ENCODE measurements at regions not wholly inside any gene's neighbourhood (a gene's known extent, or its start where the extent isn't known, plus 50 kb on each side); places are given as distances from the start of the nearest gene placed in this dataset.

GRCh38 chr11:106395716-106396349 is 318.4 kb downstream of the AASDHPPT start:
- ATAC-seq: no peak
- Histone ChIP-seq H3K27me3 (no peaks in the 10 kb centered on the region), H3K9me3 (no peaks in the 10 kb centered on the region), H3K4me3 (no peak overlapping the region), H3K27ac (no peak overlapping the region), H3K36me3 (no peaks in the 10 kb centered on the region), H3K4me1 (no peaks in the 10 kb centered on the region)
- DNase-seq: no peak
- intact Hi-C loops (cut with DNase I; ENCODE audit: low total_unique reads): no loop called here
- TF ChIP-seq POLR2A (IDR thresholded peaks at IDR 0.05): no peak
- in situ Hi-C loops (cut with MboI; ENCODE audit: low sequenced_read_pairs in 4 of 4): no loop called here

DNA sequence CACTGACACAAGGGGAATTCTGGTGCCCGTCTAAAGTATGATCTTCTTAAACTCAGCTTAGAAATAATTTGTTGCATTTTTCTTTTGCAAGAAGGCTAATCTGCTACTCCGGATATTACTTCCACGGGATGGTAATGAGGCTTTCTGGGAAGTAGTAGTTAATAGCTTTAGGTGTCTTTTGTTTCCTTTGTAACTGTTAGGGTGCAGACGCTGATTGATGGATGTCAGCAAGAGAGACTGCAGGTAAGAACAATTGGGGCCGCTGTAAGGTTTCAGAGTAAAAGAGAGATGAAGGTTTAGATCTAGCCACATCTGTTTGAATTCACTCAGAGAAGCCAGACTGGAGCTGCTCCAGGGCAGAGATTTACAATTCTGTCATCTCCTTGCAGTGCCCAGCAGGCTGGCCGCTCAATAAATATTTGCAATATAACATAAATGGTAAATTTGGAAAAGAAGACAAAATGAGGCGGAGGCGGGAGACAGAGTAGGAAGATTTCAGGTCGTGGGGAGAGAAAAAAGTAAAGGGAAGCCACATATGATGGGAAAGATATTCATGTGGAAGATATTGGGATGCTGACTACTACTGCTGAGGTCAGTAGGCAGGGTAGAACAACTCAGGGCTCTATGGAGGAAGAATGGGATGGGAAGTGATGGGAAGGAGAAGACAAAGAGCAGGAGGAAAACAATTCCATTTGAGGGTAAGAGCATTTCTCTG is 320.5 kb downstream of the AASDHPPT start:
- H3K9me3 ChIP-seq: no peaks in the 10 kb centered on the region
- DNase-seq (no peak), ATAC-seq (no peak)
- no peak overlapping the region for H3K27ac ChIP-seq
- H3K4me1 ChIP-seq: no peaks in the 10 kb centered on the region
- H3K36me3 ChIP-seq: no peaks in the 10 kb centered on the region
- in situ Hi-C loops (cut with MboI; ENCODE audit: low sequenced_read_pairs in 4 of 4): no loop called here
- H3K4me3 ChIP-seq: no peak overlapping the region
- TF ChIP-seq POLR2A (IDR thresholded peaks at IDR 0.05) (no peak), CTCF (IDR thresholded peaks at IDR 0.05 in 4 of 5, conservative IDR thresholded peaks at IDR 0.05 in 1 of 5) (no peak)
- H3K27me3 ChIP-seq: no peaks in the 10 kb centered on the region
- intact Hi-C loops (cut with DNase I; ENCODE audit: low total_unique reads): no loop called here

GRCh38 chr11:106398502-106399075 is 321.1 kb downstream of the AASDHPPT start:
- no peak for TF ChIP-seq CTCF (IDR thresholded peaks at IDR 0.05 in 4 of 5, conservative IDR thresholded peaks at IDR 0.05 in 1 of 5)
- no peak for TF ChIP-seq POLR2A (IDR thresholded peaks at IDR 0.05)
- Histone ChIP-seq H3K27ac (no peak overlapping the region), H3K27me3 (no peaks in the 10 kb centered on the region), H3K4me3 (no peak overlapping the region), H3K36me3 (no peaks in the 10 kb centered on the region), H3K4me1 (no peaks in the 10 kb centered on the region), H3K9me3 (no peaks in the 10 kb centered on the region)
- intact Hi-C loops (cut with DNase I; ENCODE audit: low total_unique reads) (no loop called here), in situ Hi-C loops (cut with MboI; ENCODE audit: low sequenced_read_pairs in 4 of 4) (no loop called here)
- no peak for ATAC-seq
- no peak for DNase-seq

- Histone ChIP-seq H3K36me3 (no peaks in the 10 kb centered on the region), H3K9me3 (no peaks in the 10 kb centered on the region), H3K27me3 (no peaks in the 10 kb centered on the region), H3K4me3 (no peak overlapping the region), H3K27ac (no peak overlapping the region), H3K4me1 (no peaks in the 10 kb centered on the region)
- peak; percentile 27 to 30 for ATAC-seq
- peak; percentile 2 to 25 for DNase-seq
- in situ Hi-C loops (cut with MboI; ENCODE audit: low sequenced_read_pairs in 4 of 4): no loop called here
- TF ChIP-seq CTCF (IDR thresholded peaks at IDR 0.05 in 4 of 5, conservative IDR thresholded peaks at IDR 0.05 in 1 of 5) (no peak), POLR2A (IDR thresholded peaks at IDR 0.05) (no peak)
- intact Hi-C loops (cut with DNase I; ENCODE audit: low total_unique reads): no loop called here
Observed at GRCh38 chr11:106399076-106399511, 321.6 kb downstream of the AASDHPPT start.

DNA sequence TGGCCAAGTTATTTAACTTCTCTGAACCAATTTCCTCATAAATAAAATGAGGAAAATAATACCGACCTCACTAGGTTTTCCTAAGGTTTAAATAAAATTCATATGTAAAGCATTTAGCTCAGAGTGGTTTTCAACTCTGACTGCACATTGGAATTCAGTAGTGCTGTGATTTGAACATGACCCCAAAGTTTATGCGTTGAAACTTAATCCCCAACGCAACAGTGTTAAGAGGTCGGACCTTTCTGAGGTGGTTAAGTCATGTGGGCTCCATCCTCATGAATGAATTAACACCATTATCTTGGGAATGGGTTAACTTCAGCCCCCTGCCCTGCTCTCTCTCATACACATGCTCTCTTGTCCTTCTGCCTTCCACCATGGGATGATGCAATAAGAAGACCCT is 322.2 kb downstream of the AASDHPPT start:
- H3K27ac ChIP-seq: no peak overlapping the region
- no peaks in the 10 kb centered on the region for H3K4me1 ChIP-seq
- no peaks in the 10 kb centered on the region for H3K27me3 ChIP-seq
- H3K36me3 ChIP-seq: no peaks in the 10 kb centered on the region
- H3K4me3 ChIP-seq: no peak overlapping the region
- intact Hi-C loops (cut with DNase I; ENCODE audit: low total_unique reads) (no loop called here), in situ Hi-C loops (cut with MboI; ENCODE audit: low sequenced_read_pairs in 4 of 4) (no loop called here)
- ATAC-seq (no peak), DNase-seq (no peak)
- no peaks in the 10 kb centered on the region for H3K9me3 ChIP-seq
- TF ChIP-seq POLR2A (IDR thresholded peaks at IDR 0.05): no peak
- no peak for TF ChIP-seq CTCF (IDR thresholded peaks at IDR 0.05 in 4 of 5, conservative IDR thresholded peaks at IDR 0.05 in 1 of 5)
